ENCODE measurements at regions not wholly inside any gene's neighbourhood (a gene's known extent, or its start where the extent isn't known, plus 50 kb on each side); places are given as distances from the start of the nearest gene placed in this dataset.

DNA sequence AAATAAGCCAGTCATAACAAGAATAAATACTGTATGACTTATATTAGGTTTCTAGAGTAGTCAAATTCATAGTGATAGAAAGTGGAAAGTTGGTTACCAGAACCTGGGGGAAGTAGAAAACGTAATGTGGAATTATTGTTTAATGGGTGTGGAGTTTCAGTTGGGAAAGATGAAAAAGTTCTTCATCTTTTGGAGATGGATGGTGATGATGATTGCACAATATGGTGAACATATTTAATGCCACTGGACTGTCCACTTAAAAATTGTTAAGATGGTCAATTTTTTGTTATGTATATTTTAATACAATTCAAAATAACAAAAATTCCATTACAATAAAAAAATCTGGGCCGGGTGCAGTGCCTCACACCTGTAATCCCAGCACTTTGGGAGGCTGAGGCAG is 289.6 kb downstream of the ZIC3 start:
- Histone ChIP-seq H2AFZ (ENCODE audit: low read length) (no peak overlapping the region), H3K4me2 (ENCODE audit: insufficient read depth in 1 of 2, low read depth in 2 of 2, low read length in 2 of 2) (no peak overlapping the region), H3K18ac (ENCODE audit: extremely low read depth, low read length) (no peak overlapping the region), H3K4me3 (ENCODE audit: extremely low read depth in 1 of 4, insufficient read depth in 2 of 4, low read depth in 3 of 4, low read length in 4 of 4) (no peak overlapping the region), H3K27me3 (replicated peaks in 1 of 4; ENCODE audit: control insufficient read depth in 3 of 4, extremely low read depth in 1 of 4, insufficient read depth in 3 of 4, low read length in 3 of 4) (no peaks in the 10 kb centered on the region), H3K79me2 (ENCODE audit: control insufficient read depth in 1 of 2, insufficient read depth in 2 of 2, low read length in 2 of 2) (no peaks in the 10 kb centered on the region), H2BK5ac (ENCODE audit: low read depth, low read length) (no peak overlapping the region), H4K20me1 (replicated peaks in 1 of 2; ENCODE audit: control insufficient read depth in 1 of 2, insufficient read depth in 2 of 2, low read length in 2 of 2) (no peaks in the 10 kb centered on the region), H3K36me3 (ENCODE audit: control insufficient read depth in 2 of 4, insufficient read depth in 4 of 4, low read length in 3 of 4) (no peaks in the 10 kb centered on the region), H3K79me1 (ENCODE audit: low read depth, low read length) (no peaks in the 10 kb centered on the region), H3K23ac (ENCODE audit: insufficient read length) (no peak overlapping the region), H2BK120ac (replicated peaks; ENCODE audit: low read depth, low read length) (no peak overlapping the region), H3K9ac (replicated peaks in 1 of 4; ENCODE audit: extremely low read depth in 1 of 4, low read depth in 3 of 4, low read length in 3 of 4) (no peak overlapping the region), H3K27ac (ENCODE audit: low read depth, low read length) (no peak overlapping the region), H4K91ac (replicated peaks; ENCODE audit: insufficient read length, low read length) (no peak overlapping the region), H3K4me1 (replicated peaks in 1 of 4; ENCODE audit: control insufficient read depth in 3 of 4, insufficient read depth in 4 of 4, low read length in 3 of 4) (peaks cover 0 to 2% (median 0%) of the 10 kb centered on the region in 4 experiments; a peak in 2 of 7 replicates), H3K9me3 (ENCODE audit: insufficient read depth in 2 of 2, low read depth in 1 of 2, low read length in 1 of 2) (no peaks in the 10 kb centered on the region), H4K8ac (ENCODE audit: extremely low read depth, insufficient read depth, low read length) (no peak overlapping the region), H2BK12ac (ENCODE audit: low read depth, low read length) (no peak overlapping the region), H2BK15ac (ENCODE audit: low read length) (no peak overlapping the region), H3K23me2 (ENCODE audit: low read depth, low read length) (no peaks in the 10 kb centered on the region), H2AK5ac (ENCODE audit: low read depth, low read length) (no peak overlapping the region), H3K56ac (replicated peaks; ENCODE audit: insufficient read length, low read depth, low read length) (no peak overlapping the region), H3K4ac (replicated peaks; ENCODE audit: insufficient read length, low read depth, low read length) (no peak overlapping the region), H3K14ac (ENCODE audit: insufficient read length) (no peak overlapping the region), H2BK20ac (ENCODE audit: low read length) (no peak overlapping the region), H4K5ac (ENCODE audit: insufficient read length, low read depth, low read length) (no peak overlapping the region)
- DNase-seq (ENCODE audit: low read depth in 1 of 2, low spot score in 2 of 2): no peak
- CTCF ChIA-PET (ENCODE audit: partially characterized antibody): no interaction called here
- FAIRE-seq: no peak
- POLR2A ChIA-PET (ENCODE audit: partially characterized antibody): no interaction called here
- TF ChIP-seq POU5F1 (IDR thresholded peaks at IDR 0.05; ENCODE audit: low read depth, low read length) (no peak), CHD1 (IDR thresholded peaks at IDR 0.05; ENCODE audit: low read depth, low read length) (no peak), BACH1 (IDR thresholded peaks at IDR 0.05; ENCODE audit: low read length) (no peak), EP300 (IDR thresholded peaks at IDR 0.05; ENCODE audit: borderline replicate concordance in 1 of 2, low read depth in 2 of 2, low read length in 2 of 2) (no peak), HDAC2 (IDR thresholded peaks at IDR 0.05; ENCODE audit: borderline replicate concordance in 1 of 2, low read depth in 2 of 2, low read length in 2 of 2) (no peak), RBBP5 (IDR thresholded peaks at IDR 0.05; ENCODE audit: borderline replicate concordance, low read depth, low read length) (no peak), SIRT6 (IDR thresholded peaks at IDR 0.05; ENCODE audit: low read length) (no peak), RFX5 (IDR thresholded peaks at IDR 0.05; ENCODE audit: borderline replicate concordance, low read depth, low read length) (no peak), EZH2 (IDR thresholded peaks at IDR 0.05; ENCODE audit: low read depth, low read length, severe bottlenecking) (no peak), JUN (IDR thresholded peaks at IDR 0.05; ENCODE audit: low read depth, low read length) (no peak), TCF12 (IDR thresholded peaks at IDR 0.05; ENCODE audit: low read depth, low read length) (no peak), JUND (IDR thresholded peaks at IDR 0.05; ENCODE audit: low read length) (no peak)
- TF ChIP-seq, protein P1, sequence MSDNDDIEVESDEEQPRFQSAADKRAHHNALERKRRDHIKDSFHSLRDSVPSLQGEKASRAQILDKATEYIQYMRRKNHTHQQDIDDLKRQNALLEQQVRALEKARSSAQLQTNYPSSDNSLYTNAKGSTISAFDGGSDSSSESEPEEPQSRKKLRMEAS (IDR thresholded peaks at IDR 0.05): no peak
- WGBS, 2 experiments (ENCODE audit: extremely low coverage in 1 of 2, insufficient coverage in 1 of 2, insufficient read length in 1 of 2, insufficient replicate concordance in 2 of 2, low coverage in 1 of 2, low lambda C conversion rate in 2 of 2, missing lambda C conversion rate in 1 of 2): 100% methylated on average over 2 of the region's 2 CpGs; no CpG with 5 or more reads in 1 of the 2 experiments
